IPS DF 6.9 (cell line): ENCODE measurements at regions not wholly inside any gene's neighbourhood (a gene's known extent, or its start where the extent isn't known, plus 50 kb on each side); places are given as distances from the start of the nearest gene placed in this dataset.
A peak's percentile ranks its signal among the peaks of the same experiment; 100 is the strongest.
"Not testable (repeated sequence)": the region's sequence is repeated elsewhere in the genome, so short reads cannot be mapped to it uniquely, and the experiment has no call there.

Experiments
- DNase-seq: peaks from one replicate; pipeline ENCODE4 v3.0.0-alpha.2; 2013; ENCODE audit warnings: low read depth, low spot score
- H3K27ac ChIP-seq: one replicate; pipeline ENCODE4 v1.5.1; 2013; ENCODE audit warnings: low read length, control low read depth
- H3K27me3 ChIP-seq: 2 replicates; pipeline ENCODE4 v1.6.1; 2013; ENCODE audit warnings: mild to moderate bottlenecking, low read length; ENCODE audit not compliant: control insufficient read depth, insufficient read depth
- H3K36me3 ChIP-seq: 2 replicates; pipeline ENCODE4 v1.6.1; 2013; ENCODE audit warnings: low read length; ENCODE audit not compliant: control insufficient read depth, insufficient read depth
- H3K4me1 ChIP-seq: 2 replicates; pipeline ENCODE4 v1.6.1; 2013; ENCODE audit warnings: low read length; ENCODE audit not compliant: control insufficient read depth, insufficient read depth
- H3K4me3 ChIP-seq: 2 replicates; pipeline ENCODE4 v1.5.1; 2013; ENCODE audit warnings: mild to moderate bottlenecking, low read length
- H3K9me3 ChIP-seq: 2 replicates; pipeline ENCODE4 v1.6.1; 2013; ENCODE audit warnings: low read length, inconsistent platforms; ENCODE audit not compliant: control insufficient read depth, insufficient read depth
- WGBS: extraction: QIAGEN DNeasy Blood & Tissue Kit; methylation state at CpG from one replicate; pipeline ENCODE4 v1.1.7; 2013; ENCODE audit warnings: mixed read lengths, missing lambda C conversion rate; ENCODE audit not compliant: insufficient read length, insufficient coverage; 5-methylcytosine and 5-hydroxymethylcytosine counted together

- no peak for DNase-seq
- Histone ChIP-seq H3K4me3 (no peak overlapping the region), H3K9me3 (no peaks in the 10 kb centered on the region), H3K27ac (no peak overlapping the region), H3K4me1 (0 out of 2 replicates have a peak, but pooled peaks cover 3% of the 10 kb centered on the region), H3K27me3 (no peaks in the 10 kb centered on the region), H3K36me3 (no peaks in the 10 kb centered on the region)
- WGBS: no CpG with 5 or more reads among the region's 2 CpGs
Observed at GRCh38 chr7:23931633-23932032, 221.6 kb downstream of the STK31 start.

- Histone ChIP-seq H3K9me3 (no peaks in the 10 kb centered on the region), H3K27me3 (no peaks in the 10 kb centered on the region), H3K4me1 (no peaks in the 10 kb centered on the region), H3K36me3 (no peaks in the 10 kb centered on the region), H3K4me3 (no peak overlapping the region), H3K27ac (no peak overlapping the region)
- WGBS: no CpG with 5 or more reads among the region's 1 CpG
- DNase-seq: no peak
Observed at GRCh38 chr7:23938215-23938614, 228.2 kb downstream of the STK31 start.

DNA sequence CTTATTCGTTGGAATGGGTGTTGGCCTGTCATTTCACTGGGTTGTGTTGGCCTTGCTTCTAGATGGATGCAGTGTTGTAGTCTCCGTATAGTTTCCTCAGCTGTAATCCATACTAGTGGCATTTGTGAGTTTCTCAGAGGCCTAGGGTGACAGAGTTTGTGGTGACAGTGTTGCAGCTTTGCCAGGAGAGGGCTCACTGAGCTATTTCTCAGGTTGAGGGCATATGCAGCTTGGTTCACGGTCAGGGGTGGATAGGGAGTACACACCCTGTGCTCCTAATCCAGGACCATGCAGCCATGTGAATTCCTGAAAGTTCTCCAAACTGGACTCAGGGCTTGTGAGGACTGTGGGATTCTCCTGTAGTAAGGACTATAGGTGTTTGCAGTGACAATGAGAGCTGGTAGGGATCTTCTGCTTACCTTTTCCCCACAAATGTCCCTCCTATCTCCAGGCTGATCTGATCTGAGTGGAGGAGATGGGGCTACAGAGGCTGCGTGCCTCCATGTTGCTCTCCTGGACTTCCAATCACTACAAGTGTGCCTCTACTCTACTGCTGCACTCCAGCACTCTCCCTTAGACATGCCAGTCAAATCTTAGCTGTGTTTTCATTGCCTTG, 229.0 kb downstream of the STK31 start:
- Histone ChIP-seq H3K4me3 (no peak overlapping the region), H3K27me3 (no peaks in the 10 kb centered on the region), H3K9me3 (no peaks in the 10 kb centered on the region), H3K27ac (no peak overlapping the region), H3K36me3 (no peaks in the 10 kb centered on the region), H3K4me1 (no peaks in the 10 kb centered on the region)
- peak; percentile 35 for DNase-seq
- no CpG with 5 or more reads among the region's 4 CpGs for WGBS

DNA sequence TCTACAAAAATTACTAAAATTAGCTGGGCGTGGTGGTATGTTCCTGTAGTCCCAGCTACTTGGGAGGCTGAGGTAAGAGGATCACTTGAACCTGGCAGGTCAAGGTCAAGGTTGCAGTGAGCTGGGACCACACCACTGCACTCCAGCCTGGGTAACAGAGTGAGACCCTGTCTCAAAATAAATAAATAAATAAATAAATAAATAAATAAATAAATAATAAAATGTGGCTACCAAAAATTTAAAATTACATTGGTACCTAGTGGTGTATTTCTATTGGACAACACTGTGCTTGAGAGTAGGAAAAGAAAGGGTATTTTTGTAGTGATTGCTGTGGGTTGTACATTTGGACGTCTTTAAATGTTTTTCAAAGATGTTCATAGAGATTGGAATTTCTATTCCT, 229.7 kb downstream of the STK31 start:
- H3K9me3 ChIP-seq, DNase-seq, H3K4me3 ChIP-seq, H3K36me3 ChIP-seq, H3K27ac ChIP-seq, H3K27me3 ChIP-seq, H3K4me1 ChIP-seq: not testable (repeated sequence)
- no CpG with 5 or more reads among the region's 2 CpGs for WGBS

DNA sequence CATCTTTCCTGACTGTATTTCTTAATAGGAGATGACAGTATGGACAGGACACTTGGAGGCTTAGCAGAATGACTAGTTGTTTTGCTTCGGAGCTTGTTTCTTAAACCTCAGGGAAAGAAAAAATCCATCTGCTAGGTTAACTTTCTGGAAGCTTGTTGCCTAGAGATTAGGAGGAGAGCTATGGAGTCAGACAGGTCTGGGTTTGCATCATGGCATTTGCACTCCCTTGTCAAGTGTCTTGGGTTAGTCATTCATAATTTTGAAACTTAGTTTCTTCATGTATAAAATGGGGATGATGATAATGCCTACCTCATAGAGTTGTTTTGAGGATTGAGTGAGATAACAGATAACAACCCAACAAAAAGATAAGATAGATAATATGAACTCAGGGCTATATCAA, 231.5 kb downstream of the STK31 start:
- Histone ChIP-seq H3K4me1 (no peaks in the 10 kb centered on the region), H3K4me3 (no peak overlapping the region), H3K9me3 (no peaks in the 10 kb centered on the region), H3K27ac (no peak overlapping the region), H3K36me3 (no peaks in the 10 kb centered on the region), H3K27me3 (no peaks in the 10 kb centered on the region)
- no peak for DNase-seq
- no CpG with 5 or more reads among the region's 1 CpG for WGBS

DNA sequence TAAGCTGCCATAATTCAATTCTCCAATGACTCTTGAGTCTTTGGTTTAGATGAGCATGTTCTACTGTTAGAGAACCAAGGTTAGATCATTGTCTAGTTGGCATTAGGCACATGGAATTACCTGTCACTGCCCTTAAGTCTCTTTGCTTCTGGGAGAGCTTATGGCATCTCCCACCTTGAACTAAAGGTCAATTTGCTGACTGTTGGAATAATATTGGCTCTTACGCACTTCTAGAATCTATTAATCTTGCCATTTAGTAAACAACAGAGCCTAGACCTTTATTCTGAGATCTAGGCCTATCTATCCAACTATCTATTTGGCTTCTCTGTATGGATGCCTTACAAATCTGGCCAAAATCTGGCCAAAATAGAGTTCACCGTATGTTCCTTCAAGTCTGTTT, 232.0 kb downstream of the STK31 start:
- H3K9me3 ChIP-seq: no peaks in the 10 kb centered on the region
- DNase-seq: no peak
- WGBS: no CpG with 5 or more reads among the region's 2 CpGs
- no peaks in the 10 kb centered on the region for H3K27me3 ChIP-seq
- H3K4me1 ChIP-seq: no peaks in the 10 kb centered on the region
- no peaks in the 10 kb centered on the region for H3K36me3 ChIP-seq
- no peak overlapping the region for H3K27ac ChIP-seq
- H3K4me3 ChIP-seq: no peak overlapping the region

- DNase-seq: no peak
- no CpG with 5 or more reads among the region's 2 CpGs for WGBS
- no peak overlapping the region for H3K27ac ChIP-seq
- H3K9me3 ChIP-seq: no peaks in the 10 kb centered on the region
- H3K4me1 ChIP-seq: no peaks in the 10 kb centered on the region
- H3K36me3 ChIP-seq: no peaks in the 10 kb centered on the region
- no peak overlapping the region for H3K4me3 ChIP-seq
- H3K27me3 ChIP-seq: no peaks in the 10 kb centered on the region
Observed at GRCh38 chr7:23944131-23944530, 234.1 kb downstream of the STK31 start.

- no peaks in the 10 kb centered on the region for H3K9me3 ChIP-seq
- H3K27ac ChIP-seq: no peak overlapping the region
- H3K4me1 ChIP-seq: no peaks in the 10 kb centered on the region
- H3K27me3 ChIP-seq: no peaks in the 10 kb centered on the region
- DNase-seq: no peak
- H3K36me3 ChIP-seq: no peaks in the 10 kb centered on the region
- H3K4me3 ChIP-seq: no peak overlapping the region
Observed at GRCh38 chr7:23945472-23945871, 235.5 kb downstream of the STK31 start.

- no peak overlapping the region for H3K27ac ChIP-seq
- H3K4me1 ChIP-seq: no peaks in the 10 kb centered on the region
- H3K9me3 ChIP-seq: no peaks in the 10 kb centered on the region
- no peaks in the 10 kb centered on the region for H3K27me3 ChIP-seq
- no peak overlapping the region for H3K4me3 ChIP-seq
- no peak for DNase-seq
- no peaks in the 10 kb centered on the region for H3K36me3 ChIP-seq
Observed at GRCh38 chr7:23955145-23955544, 245.1 kb downstream of the STK31 start.

GRCh38 chr7:23955600-23956149, 245.7 kb downstream of the STK31 start:
- no peaks in the 10 kb centered on the region for H3K36me3 ChIP-seq
- no peak overlapping the region for H3K27ac ChIP-seq
- no peaks in the 10 kb centered on the region for H3K9me3 ChIP-seq
- DNase-seq: no peak
- WGBS: no CpG with 5 or more reads among the region's 4 CpGs
- no peak overlapping the region for H3K4me3 ChIP-seq
- H3K4me1 ChIP-seq: no peaks in the 10 kb centered on the region
- no peaks in the 10 kb centered on the region for H3K27me3 ChIP-seq

DNA sequence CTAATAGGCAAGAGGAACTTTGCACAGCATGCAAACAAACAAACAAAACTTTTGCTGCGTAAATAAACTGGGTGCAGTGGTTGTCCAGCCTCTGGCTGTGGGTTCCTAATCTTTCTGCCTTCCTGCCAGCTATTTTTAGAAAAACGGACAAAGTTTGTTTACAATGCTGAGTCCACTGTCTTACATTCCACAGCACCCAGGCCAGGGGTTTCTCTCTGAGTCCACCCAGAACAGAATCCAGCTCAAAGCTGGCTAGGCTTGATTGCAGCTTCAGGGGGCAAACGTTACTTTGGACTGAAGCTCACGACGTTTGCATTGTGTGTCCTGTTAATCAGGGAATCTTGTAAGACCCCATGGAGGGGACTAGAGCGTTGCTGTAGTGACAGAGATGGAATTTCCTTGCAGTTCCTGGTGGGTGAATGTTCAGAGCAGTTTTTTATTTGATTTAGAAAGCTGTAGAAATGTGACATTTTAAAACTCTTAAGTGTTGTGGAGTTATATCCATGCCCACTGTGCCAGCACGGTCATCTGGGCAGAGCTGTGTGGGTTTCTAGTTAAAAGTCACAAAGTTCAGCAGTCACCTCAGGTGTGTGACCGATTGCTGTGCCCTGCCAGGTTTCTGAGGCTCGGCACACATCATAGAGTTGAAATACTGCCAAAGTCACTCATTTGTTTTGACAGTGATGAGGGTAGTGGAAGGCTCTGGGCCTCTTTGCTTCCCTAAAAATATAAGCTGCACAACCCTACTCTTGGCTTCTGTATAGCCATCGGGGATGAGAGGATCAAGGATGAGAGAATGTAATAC, 247.0 kb downstream of the STK31 start:
- no peak overlapping the region for H3K27ac ChIP-seq
- no peaks in the 10 kb centered on the region for H3K36me3 ChIP-seq
- no peak for DNase-seq
- WGBS: no CpG with 5 or more reads among the region's 10 CpGs
- no peaks in the 10 kb centered on the region for H3K9me3 ChIP-seq
- no peaks in the 10 kb centered on the region for H3K4me1 ChIP-seq
- H3K27me3 ChIP-seq: no peaks in the 10 kb centered on the region
- no peak overlapping the region for H3K4me3 ChIP-seq
